B cell (primary cell): ENCODE measurements at regions not wholly inside any gene's neighbourhood (a gene's known extent, or its start where the extent isn't known, plus 50 kb on each side); places are given as distances from the start of the nearest gene placed in this dataset.
A peak's percentile ranks its signal among the peaks of the same experiment; 100 is the strongest.

Experiments used
- ATAC-seq: fragments of 200-7000 bp; cut with Tn5 transposase; one replicate; pipeline ENCODE4 v1.10.0; 2021; ENCODE audit warnings: low read depth, mild to moderate bottlenecking, moderate number of reproducible peaks, moderate library complexity
- CTCF ChIA-PET: fragments of 350-600 bp; sonication (Branson Sonifier 250); formaldehyde crosslinking; loops from one replicate; lab custom pipeline; 2021; ENCODE audit warnings: antibody characterized with exemption, inconsistent platforms; lab: Charles Lee
- POLR2A ChIA-PET: fragments of 350-600 bp; sonication (Branson Sonifier 250); formaldehyde crosslinking; loops from one replicate; lab custom pipeline; 2021; ENCODE audit warnings: antibody characterized with exemption; lab: Charles Lee
- DNase-seq: peaks from one replicate; pipeline ENCODE4 v3.0.0; 2013
- H2AFZ ChIP-seq: 2 replicates; pipeline ENCODE4 v1.6.1; 2012; ENCODE audit warnings: mild to moderate bottlenecking, low read depth, low read length; ENCODE audit not compliant: insufficient read depth, poor library complexity, severe bottlenecking
- H3K27ac ChIP-seq, 2 donors: 1 replicate in 1 of 2; 2 replicates in 1 of 2; pipeline ENCODE4 v1.5.1; 2012 to 2013; ENCODE audit warnings: low read length in 2 of 2, mild to moderate bottlenecking in 2 of 2, moderate library complexity in 1 of 2
- H3K27me3 ChIP-seq, 4 experiments: fragments of 200-600 bp in 1 of 4; sonication (generic) in 1 of 4; replicated peaks in 1 of 4; 1 replicate in 2 of 4; 2 replicates in 2 of 4; pipeline versions ENCODE4 v1.6.1 to v1.7.0; 2013 to 2016; ENCODE audit warnings: low read length in 3 of 4, mild to moderate bottlenecking in 2 of 4, mixed read lengths in 1 of 4, moderate library complexity in 1 of 4; ENCODE audit not compliant: insufficient read depth in 4 of 4, control insufficient read depth in 3 of 4; ENCODE audit errors: control extremely low read depth in 1 of 4
- H3K36me3 ChIP-seq, 2 experiments: replicated peaks in 1 of 2; 1 replicate in 1 of 2; 2 replicates in 1 of 2; pipeline versions ENCODE4 v1.6.1 to v1.7.1; 2013; ENCODE audit warnings: low read length in 1 of 2; ENCODE audit not compliant: insufficient read depth in 2 of 2, control insufficient read depth in 1 of 2; ENCODE audit errors: control extremely low read depth in 1 of 2, extremely low read depth in 1 of 2
- H3K4me1 ChIP-seq, 2 donors: fragments of 200-600 bp in 1 of 2; sonication (generic) in 1 of 2; 1 replicate in 1 of 2; 2 replicates in 1 of 2; pipeline versions ENCODE4 v1.5.1 to v1.6.1; 2013 to 2017; ENCODE audit warnings: low read length in 2 of 2; ENCODE audit not compliant: control insufficient read depth in 2 of 2, insufficient read depth in 2 of 2
- H3K4me2 ChIP-seq: replicated peaks from 2 replicates; pipeline ENCODE3; 2012; ENCODE audit warnings: mild to moderate bottlenecking, low read depth, low read length; ENCODE audit not compliant: poor library complexity, severe bottlenecking
- H3K4me3 ChIP-seq, 5 experiments: fragments of 200-600 bp in 1 of 5; sonication (generic) in 1 of 5; 1 replicate in 3 of 5; 2 replicates in 2 of 5; pipeline versions ENCODE4 v1.5.1 to v1.7.0; 2011 to 2016; ENCODE audit warnings: low read length in 4 of 5, mild to moderate bottlenecking in 4 of 5, low read depth in 2 of 5, control low read depth in 1 of 5, moderate library complexity in 1 of 5; ENCODE audit not compliant: insufficient read depth in 1 of 5; ENCODE audit errors: control extremely low read depth in 1 of 5, extremely low read depth in 1 of 5
- H3K79me2 ChIP-seq: fragments of 200-600 bp; sonication (generic); one replicate; pipeline ENCODE4 v1.6.0; 2016; ENCODE audit warnings: low read length; ENCODE audit not compliant: control insufficient read depth, insufficient read depth
- H3K9ac ChIP-seq: fragments of 200-600 bp; sonication (generic); 2 replicates; pipeline ENCODE4 v1.6.1; 2017; ENCODE audit warnings: mild to moderate bottlenecking, low read length, moderate library complexity
- H3K9me3 ChIP-seq, 3 donors: one replicate each; pipeline versions ENCODE4 v1.6.1 to v1.7.1; 2013; ENCODE audit warnings: low read length in 2 of 3; ENCODE audit not compliant: control insufficient read depth in 2 of 3, insufficient read depth in 1 of 3; ENCODE audit errors: control extremely low read depth in 1 of 3
- H4K20me1 ChIP-seq: 2 replicates; pipeline ENCODE4 v1.6.0; 2012; ENCODE audit warnings: mild to moderate bottlenecking, low read length; ENCODE audit not compliant: insufficient read depth, control insufficient read depth, poor library complexity, severe bottlenecking
- H3K27ac Mint-ChIP-seq: one replicate; pipeline ENCODE4 v1.8.0; 2021; ENCODE audit warnings: mixed read lengths
- H3K27me3 Mint-ChIP-seq: one replicate; pipeline ENCODE4 v1.8.0; 2021; ENCODE audit warnings: mixed read lengths
- H3K4me1 Mint-ChIP-seq: one replicate; pipeline ENCODE4 v1.8.0; 2021; ENCODE audit warnings: mixed read lengths
- H3K4me3 Mint-ChIP-seq: one replicate; pipeline ENCODE4 v1.8.0; 2021; ENCODE audit warnings: mixed read lengths
- H3K9me3 Mint-ChIP-seq: one replicate; pipeline ENCODE4 v1.8.0; 2022; ENCODE audit warnings: mixed read lengths; ENCODE audit not compliant: insufficient read depth
- EZH2 ChIP-seq: IDR thresholded peaks from 2 replicates; pipeline ENCODE4 v1.6.1; 2012; ENCODE audit warnings: borderline replicate concordance, low read depth, mild to moderate bottlenecking, moderate library complexity, low read length; ENCODE audit not compliant: insufficient read depth, poor library complexity, severe bottlenecking
- WGBS: methylation state at CpG from one replicate; pipeline ENCODE4 v1.1.5; 2013; ENCODE audit warnings: missing lambda C conversion rate; ENCODE audit not compliant: insufficient coverage; 5-methylcytosine and 5-hydroxymethylcytosine counted together
- intact Hi-C: fragments of 100-400 bp; cut with micrococcal nuclease; formaldehyde crosslinking; loops from one replicate; pipeline ENCODE4 v1.10.0; 2022
- TF ChIP-seq, protein P1 (sequence below): fragments of 200-600 bp; IDR thresholded peaks from one replicate; pipeline ENCODE4 v1.8.0; 2022; ENCODE audit warnings: antibody characterized with exemption, mild to moderate bottlenecking

DNA sequence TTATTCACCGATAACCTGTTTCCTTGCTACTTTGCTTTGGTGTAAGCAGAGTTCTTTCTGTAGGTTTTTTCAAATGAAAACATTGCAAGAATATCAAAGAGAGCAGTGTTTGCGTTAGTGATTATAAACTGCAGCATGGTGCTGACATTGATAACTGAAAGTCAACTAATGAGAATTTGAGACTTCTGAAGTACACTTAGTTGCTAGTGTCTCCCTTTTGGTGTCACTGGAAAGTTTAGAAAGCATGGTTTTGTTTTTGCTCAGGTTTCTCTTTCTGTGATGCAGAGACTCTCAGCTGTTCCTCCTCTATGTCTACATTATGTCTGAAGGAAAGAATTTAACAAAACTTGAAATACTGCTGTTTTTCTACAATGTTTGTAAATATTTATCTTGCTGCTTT, 80.2 kb upstream of the ZNF169 start:
- Histone ChIP-seq H2AFZ (no peak overlapping the region), H3K4me2 (no peak overlapping the region), H3K9me3 (no peaks in the 10 kb centered on the region), H3K4me1 (peaks cover 28 to 31% of the 10 kb centered on the region in 2 donors), H4K20me1 (peaks cover 31% of the 10 kb centered on the region), H3K36me3 (peaks cover 7 to 30% of the 10 kb centered on the region in 2 experiments), H3K9ac (no peak overlapping the region), H3K27me3 (no peaks in the 10 kb centered on the region), H3K4me3 (no peak overlapping the region), H3K79me2 (peaks cover 37% of the 10 kb centered on the region), H3K27ac (peak overlapping the region in 1 of 2 donors; percentile 25)
- Mint-ChIP-seq H3K27ac (no peak overlapping the region), H3K27me3 (no peaks in the 10 kb centered on the region), H3K4me3 (no peak overlapping the region), H3K4me1 (peaks cover 70% of the 10 kb centered on the region), H3K9me3 (no peaks in the 10 kb centered on the region)
- TF ChIP-seq EZH2, result no peak
- TF ChIP-seq, protein P1, sequence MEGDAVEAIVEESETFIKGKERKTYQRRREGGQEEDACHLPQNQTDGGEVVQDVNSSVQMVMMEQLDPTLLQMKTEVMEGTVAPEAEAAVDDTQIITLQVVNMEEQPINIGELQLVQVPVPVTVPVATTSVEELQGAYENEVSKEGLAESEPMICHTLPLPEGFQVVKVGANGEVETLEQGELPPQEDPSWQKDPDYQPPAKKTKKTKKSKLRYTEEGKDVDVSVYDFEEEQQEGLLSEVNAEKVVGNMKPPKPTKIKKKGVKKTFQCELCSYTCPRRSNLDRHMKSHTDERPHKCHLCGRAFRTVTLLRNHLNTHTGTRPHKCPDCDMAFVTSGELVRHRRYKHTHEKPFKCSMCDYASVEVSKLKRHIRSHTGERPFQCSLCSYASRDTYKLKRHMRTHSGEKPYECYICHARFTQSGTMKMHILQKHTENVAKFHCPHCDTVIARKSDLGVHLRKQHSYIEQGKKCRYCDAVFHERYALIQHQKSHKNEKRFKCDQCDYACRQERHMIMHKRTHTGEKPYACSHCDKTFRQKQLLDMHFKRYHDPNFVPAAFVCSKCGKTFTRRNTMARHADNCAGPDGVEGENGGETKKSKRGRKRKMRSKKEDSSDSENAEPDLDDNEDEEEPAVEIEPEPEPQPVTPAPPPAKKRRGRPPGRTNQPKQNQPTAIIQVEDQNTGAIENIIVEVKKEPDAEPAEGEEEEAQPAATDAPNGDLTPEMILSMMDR, result no peak
- CTCF ChIA-PET, result no interaction called here
- POLR2A ChIA-PET, result no interaction called here
- WGBS, result 83% methylated on average over 2 of the region's 2 CpGs
- no peak for ATAC-seq
- no peak for DNase-seq
- intact Hi-C loops, result no loop called here

DNA sequence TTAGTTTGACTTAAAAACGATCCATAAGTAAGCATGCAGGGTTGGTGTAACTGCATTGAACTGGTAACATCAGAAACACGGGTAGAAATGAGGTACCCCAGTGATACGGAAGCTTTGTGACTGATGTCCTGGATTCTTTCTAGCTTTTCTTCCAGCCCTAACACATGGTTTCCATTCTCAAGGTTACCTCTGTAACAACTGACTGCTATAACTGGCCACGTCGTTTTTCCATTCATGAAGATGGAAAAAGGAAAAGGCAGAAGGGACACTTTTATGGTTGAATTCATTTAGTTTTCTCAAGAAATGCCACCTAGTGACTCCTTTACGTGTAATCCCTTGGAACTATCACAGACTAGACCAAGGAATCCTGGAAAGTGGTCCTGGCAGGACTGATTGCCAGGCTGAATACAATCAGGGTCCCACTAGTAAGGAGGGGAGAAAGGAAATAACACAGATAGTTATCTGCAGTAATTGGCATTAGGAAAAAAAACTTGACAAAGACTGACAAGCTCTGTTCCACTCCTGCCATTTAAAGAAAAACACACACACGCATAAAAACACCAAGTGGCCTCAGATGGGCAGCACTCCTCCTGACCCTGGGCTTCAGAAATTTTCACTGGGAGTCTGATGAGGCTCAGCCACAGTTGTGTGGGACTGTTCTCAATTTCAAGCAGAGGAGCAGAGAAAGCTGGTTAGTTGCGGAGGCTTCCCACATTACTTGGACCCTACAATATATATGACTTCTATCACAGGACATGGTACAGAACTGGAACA, 77.5 kb upstream of the ZNF169 start:
- Histone ChIP-seq H3K79me2 (peaks cover 12% of the 10 kb centered on the region), H3K4me1 (peaks cover 7 to 13% of the 10 kb centered on the region in 2 donors), H3K36me3 (peaks cover 6 to 21% of the 10 kb centered on the region in 2 experiments), H3K27ac (no peak overlapping the region), H4K20me1 (peaks cover 11% of the 10 kb centered on the region), H3K27me3 (no peaks in the 10 kb centered on the region), H3K9ac (no peak overlapping the region), H2AFZ (no peak overlapping the region), H3K4me2 (no peak overlapping the region), H3K9me3 (no peaks in the 10 kb centered on the region), H3K4me3 (no peak overlapping the region)
- CTCF ChIA-PET, result interaction anchor here (0.6 kb wide), 1 partner anchor 24 kb away, joined by 3 read pairs; no protein-coding TSS in a partner anchor
- POLR2A ChIA-PET, result no interaction called here
- intact Hi-C loops, result no loop called here
- TF ChIP-seq, protein P1, result no peak
- TF ChIP-seq EZH2, result no peak
- no peak overlapping the region for H3K27ac Mint-ChIP-seq
- whole genome bisulfite sequencing, result 88% methylated on average over 4 of the region's 8 CpGs
- no peaks in the 10 kb centered on the region for H3K9me3 Mint-ChIP-seq
- no peak for ATAC-seq
- H3K4me1 Mint-ChIP-seq, result peaks cover 49% of the 10 kb centered on the region
- no peaks in the 10 kb centered on the region for H3K27me3 Mint-ChIP-seq
- no peak overlapping the region for H3K4me3 Mint-ChIP-seq
- DNase-seq, result no peak
